Activated CD4-positive, alpha-beta T cell treated with anti-CD3 and anti-CD28 coated beads, Interleukin-2, amount 10 ng/mL, durations not matched to agents 7 days and 5 days (primary cell): ENCODE measurements at regions not wholly inside any gene's neighbourhood (a gene's known extent, or its start where the extent isn't known, plus 50 kb on each side); places are given as distances from the start of the nearest gene placed in this dataset.

Experiments
- CTCF ChIA-PET: fragments of 350-600 bp; sonication (Branson Sonifier 250); formaldehyde crosslinking; loops from one replicate; lab custom pipeline; 2021; ENCODE audit warnings: antibody characterized with exemption; lab: Charles Lee
- POLR2A ChIA-PET: fragments of 350-600 bp; sonication (Branson Sonifier 250); formaldehyde crosslinking; loops from one replicate; lab custom pipeline; 2021; ENCODE audit warnings: antibody characterized with exemption; lab: Charles Lee
- DNase-seq: peaks from one replicate; pipeline ENCODE4 v3.0.0-alpha.2; 2020
- H3K27ac Mint-ChIP-seq: one replicate; pipeline ENCODE4 v1.8.0; 2021; ENCODE audit warnings: mild to moderate bottlenecking, moderate library complexity, mixed read lengths
- H3K27me3 Mint-ChIP-seq: one replicate; pipeline ENCODE4 v1.8.0; 2021; ENCODE audit warnings: mixed read lengths
- H3K36me3 Mint-ChIP-seq: one replicate; pipeline ENCODE4 v1.8.0; 2021; ENCODE audit warnings: low read depth, mixed read lengths
- H3K4me1 Mint-ChIP-seq: one replicate; pipeline ENCODE4 v1.8.0; 2021; ENCODE audit warnings: mixed read lengths
- H3K4me3 Mint-ChIP-seq: one replicate; pipeline ENCODE4 v1.8.0; 2021; ENCODE audit warnings: mild to moderate bottlenecking, moderate library complexity, mixed read lengths
- H3K9me3 Mint-ChIP-seq: one replicate; pipeline ENCODE4 v1.8.0; 2021; ENCODE audit warnings: mixed read lengths

- peaks cover 2% of the 10 kb centered on the region for H3K4me1 Mint-ChIP-seq
- DNase-seq, result no peak
- H3K9me3 Mint-ChIP-seq, result no peaks in the 10 kb centered on the region
- ChIA-PET POLR2A (no interaction called here), CTCF (no interaction called here)
- H3K36me3 Mint-ChIP-seq, result no peaks in the 10 kb centered on the region
- no peak overlapping the region for H3K27ac Mint-ChIP-seq
- no peaks in the 10 kb centered on the region for H3K27me3 Mint-ChIP-seq
- H3K4me3 Mint-ChIP-seq, result no peak overlapping the region
Measured at GRCh38 chr10:10211409-10211808, 806.3 kb upstream of the CELF2 start.

- Mint-ChIP-seq H3K4me1 (peaks cover 2% of the 10 kb centered on the region), H3K4me3 (no peak overlapping the region), H3K27ac (no peak overlapping the region), H3K27me3 (no peaks in the 10 kb centered on the region), H3K36me3 (no peaks in the 10 kb centered on the region), H3K9me3 (no peaks in the 10 kb centered on the region)
- CTCF ChIA-PET, result no interaction called here
- DNase-seq, result no peak
- POLR2A ChIA-PET, result no interaction called here
Measured at GRCh38 chr10:10213237-10213636, 804.4 kb upstream of the CELF2 start.

- Mint-ChIP-seq H3K4me3 (no peak overlapping the region), H3K27me3 (no peaks in the 10 kb centered on the region), H3K36me3 (no peaks in the 10 kb centered on the region), H3K9me3 (no peaks in the 10 kb centered on the region), H3K4me1 (no peaks in the 10 kb centered on the region), H3K27ac (no peak overlapping the region)
- ChIA-PET CTCF (no interaction called here), POLR2A (no interaction called here)
- DNase-seq, result no peak
Measured at GRCh38 chr10:10222304-10222841, 795.3 kb upstream of the CELF2 start.

GRCh38 chr10:10223131-10223530 is 794.5 kb upstream of the CELF2 start:
- DNase-seq, result no peak
- Mint-ChIP-seq H3K36me3 (no peaks in the 10 kb centered on the region), H3K4me3 (no peak overlapping the region), H3K4me1 (no peaks in the 10 kb centered on the region), H3K9me3 (no peaks in the 10 kb centered on the region), H3K27ac (no peak overlapping the region), H3K27me3 (no peaks in the 10 kb centered on the region)
- ChIA-PET CTCF (no interaction called here), POLR2A (no interaction called here)

GRCh38 chr10:10225136-10225676 is 792.5 kb upstream of the CELF2 start:
- Mint-ChIP-seq H3K27ac (no peak overlapping the region), H3K9me3 (no peaks in the 10 kb centered on the region), H3K4me1 (no peaks in the 10 kb centered on the region), H3K36me3 (no peaks in the 10 kb centered on the region), H3K27me3 (peaks cover 2% of the 10 kb centered on the region), H3K4me3 (no peak overlapping the region)
- CTCF ChIA-PET, result no interaction called here
- no peak for DNase-seq
- POLR2A ChIA-PET, result no interaction called here

GRCh38 chr10:10233229-10233628 is 784.4 kb upstream of the CELF2 start:
- Mint-ChIP-seq H3K27me3 (peaks cover under 1% of the 10 kb centered on the region), H3K4me1 (no peaks in the 10 kb centered on the region), H3K9me3 (no peaks in the 10 kb centered on the region), H3K4me3 (no peak overlapping the region), H3K36me3 (no peaks in the 10 kb centered on the region), H3K27ac (no peak overlapping the region)
- DNase-seq, result no peak
- CTCF ChIA-PET, result no interaction called here
- POLR2A ChIA-PET, result no interaction called here

GRCh38 chr10:10235003-10235402 is 782.7 kb upstream of the CELF2 start:
- Mint-ChIP-seq H3K4me1 (no peaks in the 10 kb centered on the region), H3K4me3 (no peak overlapping the region), H3K27ac (no peak overlapping the region), H3K27me3 (no peaks in the 10 kb centered on the region), H3K9me3 (no peaks in the 10 kb centered on the region), H3K36me3 (no peaks in the 10 kb centered on the region)
- POLR2A ChIA-PET, result no interaction called here
- CTCF ChIA-PET, result no interaction called here
- no peak for DNase-seq

- CTCF ChIA-PET, result no interaction called here
- no peaks in the 10 kb centered on the region for H3K27me3 Mint-ChIP-seq
- POLR2A ChIA-PET, result no interaction called here
- no peaks in the 10 kb centered on the region for H3K4me1 Mint-ChIP-seq
- no peak overlapping the region for H3K27ac Mint-ChIP-seq
- no peaks in the 10 kb centered on the region for H3K36me3 Mint-ChIP-seq
- no peak for DNase-seq
- no peak overlapping the region for H3K4me3 Mint-ChIP-seq
- no peaks in the 10 kb centered on the region for H3K9me3 Mint-ChIP-seq
Measured at GRCh38 chr10:10247585-10247984, 770.1 kb upstream of the CELF2 start.

- H3K9me3 Mint-ChIP-seq, result peaks cover 4% of the 10 kb centered on the region
- CTCF ChIA-PET, result no interaction called here
- no peaks in the 10 kb centered on the region for H3K27me3 Mint-ChIP-seq
- H3K4me1 Mint-ChIP-seq, result no peaks in the 10 kb centered on the region
- H3K36me3 Mint-ChIP-seq, result no peaks in the 10 kb centered on the region
- no peak for DNase-seq
- H3K4me3 Mint-ChIP-seq, result no peak overlapping the region
- POLR2A ChIA-PET, result no interaction called here
- H3K27ac Mint-ChIP-seq, result no peak overlapping the region
Measured at GRCh38 chr10:10256860-10257259, 760.8 kb upstream of the CELF2 start.

- no peaks in the 10 kb centered on the region for H3K27me3 Mint-ChIP-seq
- no peak for DNase-seq
- no peak overlapping the region for H3K4me3 Mint-ChIP-seq
- H3K36me3 Mint-ChIP-seq, result no peaks in the 10 kb centered on the region
- peaks cover 4% of the 10 kb centered on the region for H3K9me3 Mint-ChIP-seq
- no peaks in the 10 kb centered on the region for H3K4me1 Mint-ChIP-seq
- ChIA-PET CTCF (no interaction called here), POLR2A (no interaction called here)
- H3K27ac Mint-ChIP-seq, result no peak overlapping the region
Measured at GRCh38 chr10:10259013-10259412, 758.7 kb upstream of the CELF2 start.

GRCh38 chr10:10270126-10271050 is 747.3 kb upstream of the CELF2 start:
- CTCF ChIA-PET, result no interaction called here
- DNase-seq, result no peak
- no peaks in the 10 kb centered on the region for H3K4me1 Mint-ChIP-seq
- H3K27ac Mint-ChIP-seq, result no peak overlapping the region
- no peaks in the 10 kb centered on the region for H3K36me3 Mint-ChIP-seq
- POLR2A ChIA-PET, result no interaction called here
- no peaks in the 10 kb centered on the region for H3K27me3 Mint-ChIP-seq
- no peaks in the 10 kb centered on the region for H3K9me3 Mint-ChIP-seq
- H3K4me3 Mint-ChIP-seq, result no peak overlapping the region

- ChIA-PET CTCF (no interaction called here), POLR2A (no interaction called here)
- no peak overlapping the region for H3K4me3 Mint-ChIP-seq
- no peaks in the 10 kb centered on the region for H3K36me3 Mint-ChIP-seq
- no peak overlapping the region for H3K27ac Mint-ChIP-seq
- no peak for DNase-seq
- H3K4me1 Mint-ChIP-seq, result no peaks in the 10 kb centered on the region
- H3K27me3 Mint-ChIP-seq, result no peaks in the 10 kb centered on the region
- H3K9me3 Mint-ChIP-seq, result no peaks in the 10 kb centered on the region
Measured at GRCh38 chr10:10271639-10272192, 746.0 kb upstream of the CELF2 start.

GRCh38 chr10:10273661-10274060 is 744.0 kb upstream of the CELF2 start:
- H3K4me3 Mint-ChIP-seq, result no peak overlapping the region
- no peaks in the 10 kb centered on the region for H3K36me3 Mint-ChIP-seq
- CTCF ChIA-PET, result no interaction called here
- no peak overlapping the region for H3K27ac Mint-ChIP-seq
- H3K9me3 Mint-ChIP-seq, result no peaks in the 10 kb centered on the region
- no peaks in the 10 kb centered on the region for H3K4me1 Mint-ChIP-seq
- DNase-seq, result no peak
- H3K27me3 Mint-ChIP-seq, result no peaks in the 10 kb centered on the region
- POLR2A ChIA-PET, result no interaction called here
